WTC11 (cell line): ENCODE measurements at regions not wholly inside any gene's neighbourhood (a gene's known extent, or its start where the extent isn't known, plus 50 kb on each side); places are given as distances from the start of the nearest gene placed in this dataset.

Experiments
- ATAC-seq: fragments of 200-7000 bp; cut with Tn5 transposase; 2 replicates; pipeline ENCODE4 v1.10.0; 2021; ENCODE audit warnings: mild to moderate bottlenecking, moderate library complexity
- CTCF ChIA-PET: fragments of 300-600 bp; sonication (Branson Sonifier 250); formaldehyde crosslinking; loops from one replicate; lab custom pipeline; 2021; ENCODE audit warnings: antibody characterized with exemption; lab: Charles Lee
- POLR2A ChIA-PET: fragments of 350-600 bp; sonication (Branson Sonifier 250); formaldehyde crosslinking; loops from one replicate; lab custom pipeline; 2021; ENCODE audit warnings: antibody characterized with exemption; lab: Charles Lee
- DNase-seq: peaks from one replicate; pipeline ENCODE4 v3.0.0; 2021; ENCODE audit warnings: low spot score
- H3K27ac Mint-ChIP-seq: 2 replicates; pipeline ENCODE4 v1.8.0; 2021; ENCODE audit warnings: mixed read lengths
- H3K27me3 Mint-ChIP-seq: 2 replicates; pipeline ENCODE4 v1.8.0; 2021; ENCODE audit warnings: low read depth, mild to moderate bottlenecking, moderate library complexity, mixed read lengths
- H3K36me3 Mint-ChIP-seq: 2 replicates; pipeline ENCODE4 v1.8.0; 2021; ENCODE audit warnings: mixed read lengths
- H3K4me1 Mint-ChIP-seq: 2 replicates; pipeline ENCODE4 v1.8.0; 2022; ENCODE audit warnings: mixed read lengths
- H3K4me3 Mint-ChIP-seq: 2 replicates; pipeline ENCODE4 v1.8.0; 2021; ENCODE audit warnings: mild to moderate bottlenecking, moderate library complexity, mixed read lengths
- H3K9me3 Mint-ChIP-seq: 2 replicates; pipeline ENCODE4 v1.8.0; 2021; ENCODE audit warnings: mixed read lengths
- E2F5 ChIP-seq: sonication (generic); formaldehyde crosslinking; IDR thresholded peaks from 2 replicates; pipeline ENCODE4 v1.8.1; 2022; ENCODE audit warnings: mild to moderate bottlenecking, moderate library complexity, missing genetic modification reagents
- ELF4 ChIP-seq: sonication (generic); formaldehyde crosslinking; IDR thresholded peaks from 2 replicates; pipeline ENCODE4 v1.8.1; 2022; ENCODE audit warnings: low read depth, mild to moderate bottlenecking, moderate library complexity, missing genetic modification reagents
- NR3C1 ChIP-seq: sonication (generic); formaldehyde crosslinking; conservative IDR thresholded peaks from 2 replicates; pipeline ENCODE4 v1.8.1; 2023; ENCODE audit warnings: low read depth, mild to moderate bottlenecking, missing genetic modification reagents
- PREB ChIP-seq: sonication (generic); formaldehyde crosslinking; IDR thresholded peaks from 2 replicates; pipeline ENCODE4 v1.8.1; 2022; ENCODE audit warnings: mild to moderate bottlenecking, missing genetic modification reagents, moderate library complexity, borderline replicate concordance
- SMAD4 ChIP-seq: sonication (generic); formaldehyde crosslinking; IDR thresholded peaks from 2 replicates; pipeline ENCODE4 v1.8.0; 2022; ENCODE audit warnings: mild to moderate bottlenecking, missing genetic modification reagents
- TEAD1 ChIP-seq: sonication (generic); formaldehyde crosslinking; IDR thresholded peaks from 2 replicates; pipeline ENCODE4 v1.8.0; 2022; ENCODE audit warnings: mild to moderate bottlenecking, missing genetic modification reagents
- ZMAT4 ChIP-seq: fragments of 250-450 bp; sonication (Bioruptor Pico); IDR thresholded peaks from 2 replicates; pipeline ENCODE4 v1.9.0; 2021; ENCODE audit warnings: mild to moderate bottlenecking
- ZNF416 ChIP-seq: fragments of 250-450 bp; sonication (Bioruptor Pico); IDR thresholded peaks from 2 replicates; pipeline ENCODE4 v1.9.0; 2021; ENCODE audit warnings: mild to moderate bottlenecking, inconsistent platforms
- ZNF425 ChIP-seq: fragments of 250-450 bp; sonication (Bioruptor Pico); conservative IDR thresholded peaks from 2 replicates; pipeline ENCODE4 v1.9.0; 2021; ENCODE audit warnings: mild to moderate bottlenecking
- ZNF532 ChIP-seq: fragments of 250-450 bp; sonication (Bioruptor Pico); IDR thresholded peaks from 2 replicates; pipeline ENCODE4 v1.9.0; 2021; ENCODE audit warnings: mild to moderate bottlenecking, borderline replicate concordance
- ZNF671 ChIP-seq: fragments of 250-450 bp; sonication (Bioruptor Pico); IDR thresholded peaks from 2 replicates; pipeline ENCODE4 v1.8.0; 2021; ENCODE audit warnings: mild to moderate bottlenecking

GRCh38 chr2:5035057-5035488, 657.1 kb upstream of the SOX11 start:
- DNase-seq, result no peak

More at GRCh38 chr2:5035057-5035488, 657.1 kb upstream of the SOX11 start:
- TF ChIP-seq TEAD1 (CRISPR knock-in tag) (no peak), NR3C1 (CRISPR knock-in tag) (no peak), PREB (no peak), SMAD4 (no peak), ELF4 (CRISPR knock-in tag) (no peak), ZMAT4 (CRISPR knock-in tag) (no peak), ZNF532 (no peak), ZNF416 (no peak), E2F5 (no peak), ZNF425 (CRISPR knock-in tag) (no peak), ZNF671 (CRISPR knock-in tag) (no peak)
- Mint-ChIP-seq H3K27me3 (no peaks in the 10 kb centered on the region; the same call in 1 of the 2 replicates), H3K4me1 (no peaks in the 10 kb centered on the region), H3K36me3 (peaks cover 52% of the 10 kb centered on the region), H3K27ac (no peak overlapping the region), H3K4me3 (no peak overlapping the region), H3K9me3 (peaks cover 70% of the 10 kb centered on the region)
- no peak for ATAC-seq
- ChIA-PET CTCF (no interaction called here), POLR2A (no interaction called here)
